Activated T-cell treated with anti-CD3 and anti-CD28 coated beads for 1 hour (primary cell): ENCODE measurements at regions not wholly inside any gene's neighbourhood (a gene's known extent, or its start where the extent isn't known, plus 50 kb on each side); places are given as distances from the start of the nearest gene placed in this dataset.

Experiments used
- DNase-seq: peaks from one replicate; pipeline ENCODE4 v3.0.0-alpha.2; 2020; ENCODE audit warnings: low read depth

- no peak for DNase-seq
Measured at GRCh38 chr2:234635284-234635683, 138.4 kb upstream of the ARL4C start.

DNA sequence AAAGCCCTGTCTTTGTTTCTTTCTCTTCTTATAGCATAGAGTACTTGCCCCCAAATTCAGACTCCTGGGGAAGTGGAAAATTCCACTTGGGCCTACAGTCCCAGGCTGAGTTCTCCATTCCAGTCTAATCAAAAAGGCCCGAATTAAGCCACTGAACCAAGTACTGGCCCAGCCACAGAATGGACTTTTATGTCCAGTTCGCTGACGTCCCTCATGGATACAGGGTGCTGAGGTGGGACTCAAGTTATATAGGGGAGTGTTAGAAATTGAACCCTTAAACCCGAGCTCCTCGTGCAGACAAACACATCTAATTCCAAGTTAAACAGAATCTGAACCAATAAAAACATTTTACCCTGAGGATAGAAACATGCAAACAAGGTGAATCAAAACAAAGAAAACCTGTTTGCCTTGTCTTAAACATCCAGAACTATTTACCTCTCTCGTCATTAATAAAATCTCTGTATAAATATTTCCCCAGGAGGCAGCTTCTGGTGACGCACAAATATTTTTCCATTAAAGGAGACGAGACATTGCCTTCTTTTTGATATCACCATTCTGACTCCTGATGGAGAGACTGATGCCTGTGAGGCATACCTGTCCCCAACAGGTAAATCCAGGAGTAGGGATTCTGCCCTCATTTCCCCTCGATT is 136.8 kb upstream of the ARL4C start:
- no peak for DNase-seq

GRCh38 chr2:234632527-234633391 is 135.9 kb upstream of the ARL4C start:
- no peak for DNase-seq

DNA sequence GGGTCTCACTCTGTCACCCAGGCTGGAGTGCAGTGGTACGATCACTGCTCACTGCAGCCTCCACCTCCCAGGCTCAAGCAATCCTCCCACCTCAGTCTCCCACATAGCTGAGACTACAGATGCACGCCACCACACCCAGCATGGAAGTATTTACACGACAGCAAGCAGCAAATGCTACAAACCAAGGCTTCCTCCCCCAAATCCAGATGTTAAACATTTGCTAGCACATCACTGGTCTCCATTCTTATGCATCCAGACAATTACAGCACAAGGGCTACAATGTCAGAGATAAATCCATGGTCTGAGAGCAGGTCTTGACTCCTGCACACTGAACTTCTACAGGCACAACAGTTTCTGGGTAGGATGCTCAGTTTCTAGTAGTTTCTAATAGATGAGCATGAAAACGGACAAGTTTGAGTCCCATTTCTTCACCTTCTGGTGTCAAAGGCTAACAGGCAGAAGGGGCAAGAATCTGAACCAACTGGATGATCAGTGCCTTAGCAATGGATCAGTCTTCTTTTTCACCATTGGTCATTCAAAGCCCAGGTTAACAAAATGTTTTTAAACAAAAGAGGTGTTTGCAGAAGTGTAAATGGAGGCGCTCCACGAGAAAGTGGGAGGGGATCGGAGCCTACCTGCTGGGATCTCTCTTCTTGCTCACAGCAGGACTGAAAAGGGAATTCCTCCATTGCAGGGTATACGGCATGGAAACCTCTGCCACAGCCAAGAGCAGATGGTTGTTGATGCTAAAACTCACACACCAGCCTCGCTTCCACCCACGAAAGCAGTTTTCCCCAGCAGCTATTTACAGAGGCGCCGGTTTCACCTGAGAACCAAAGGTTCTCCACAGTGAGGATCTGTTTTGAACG is 135.0 kb upstream of the ARL4C start:
- DNase-seq, result no peak

GRCh38 chr2:234630801-234631261 is 133.9 kb upstream of the ARL4C start:
- no peak for DNase-seq

DNA sequence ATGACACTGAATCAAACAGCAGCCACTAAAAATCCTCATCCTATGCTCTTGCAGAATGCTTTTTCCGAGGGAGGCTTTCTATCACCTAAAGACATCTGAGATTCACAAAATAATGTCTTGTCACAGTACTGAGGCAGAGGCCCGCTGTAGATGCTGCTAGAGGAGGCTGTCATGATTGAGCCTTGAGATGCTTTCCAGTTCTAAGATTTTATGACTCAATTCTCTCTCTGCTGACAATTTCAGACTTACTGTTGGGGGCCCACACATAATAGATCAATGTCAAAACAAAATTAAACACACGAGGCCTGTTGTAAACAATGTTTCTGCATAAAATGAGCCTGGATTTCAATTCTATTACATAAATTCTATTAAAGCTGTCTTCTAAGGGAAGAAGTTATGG is 132.7 kb upstream of the ARL4C start:
- DNase-seq, result no peak

DNA sequence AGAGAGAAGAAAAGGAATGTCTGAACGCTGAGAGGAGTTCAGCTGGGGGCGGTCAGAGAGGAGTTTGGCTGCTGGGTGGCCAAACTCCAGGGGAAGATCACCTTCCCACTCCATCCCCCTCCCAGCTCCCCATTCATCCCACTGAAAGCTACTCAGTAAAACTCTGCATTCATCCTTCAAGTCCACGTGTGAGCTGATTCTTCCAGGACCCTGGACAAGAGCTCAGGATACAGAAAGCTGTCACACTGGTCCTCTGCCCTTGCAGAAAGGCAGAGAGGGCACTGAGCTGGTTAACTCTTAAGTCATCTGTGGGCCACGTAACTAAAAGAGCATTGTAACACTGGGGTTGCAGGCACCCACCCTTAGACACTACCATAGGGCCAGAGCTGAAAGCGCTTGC is 132.1 kb upstream of the ARL4C start:
- DNase-seq, result no peak

GRCh38 chr2:234627308-234627707 is 130.4 kb upstream of the ARL4C start:
- DNase-seq, result no peak

- no peak for DNase-seq
Measured at GRCh38 chr2:234626566-234627130, 129.8 kb upstream of the ARL4C start.

GRCh38 chr2:234625626-234626250 is 128.9 kb upstream of the ARL4C start:
- no peak for DNase-seq

GRCh38 chr2:234623521-234623991 is 126.7 kb upstream of the ARL4C start:
- no peak for DNase-seq

DNA sequence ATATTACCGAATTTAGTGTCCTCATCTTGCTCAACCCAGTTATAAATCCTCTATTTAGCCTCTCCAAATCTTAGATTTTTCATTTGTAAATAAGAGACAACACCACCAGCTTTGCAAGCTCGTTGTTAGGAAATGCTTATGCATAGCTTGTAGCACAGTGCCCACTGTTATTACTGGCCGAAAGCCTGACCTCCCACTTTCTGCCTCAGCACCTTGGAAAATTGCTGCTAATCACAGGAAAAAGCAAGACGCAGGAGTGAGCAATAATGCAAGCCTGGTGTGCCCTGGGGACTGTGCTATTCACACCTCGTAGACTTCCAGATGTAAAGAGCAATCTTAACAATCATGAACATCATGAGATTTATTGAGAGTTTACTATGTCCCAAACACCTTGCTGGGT is 124.2 kb upstream of the ARL4C start:
- DNase-seq, result no peak

DNA sequence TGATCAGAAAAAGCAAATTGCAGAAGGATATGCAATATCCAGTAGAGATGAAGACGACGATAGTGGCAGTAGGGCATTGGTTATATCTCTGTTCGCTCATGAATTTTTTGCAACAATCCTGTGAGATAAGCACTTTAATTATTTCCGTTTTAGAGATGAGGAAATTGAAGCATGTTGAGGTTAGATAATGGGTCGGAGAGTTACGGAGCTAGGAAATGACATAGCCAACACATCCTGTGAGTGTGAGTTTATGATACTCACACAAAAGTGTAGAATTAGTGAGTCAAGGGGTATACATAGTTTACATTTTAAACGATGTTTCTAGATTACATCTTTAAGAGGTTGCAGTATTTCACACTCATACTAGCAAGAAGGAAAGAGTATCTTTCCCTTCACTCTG is 123.1 kb upstream of the ARL4C start:
- DNase-seq, result no peak

DNA sequence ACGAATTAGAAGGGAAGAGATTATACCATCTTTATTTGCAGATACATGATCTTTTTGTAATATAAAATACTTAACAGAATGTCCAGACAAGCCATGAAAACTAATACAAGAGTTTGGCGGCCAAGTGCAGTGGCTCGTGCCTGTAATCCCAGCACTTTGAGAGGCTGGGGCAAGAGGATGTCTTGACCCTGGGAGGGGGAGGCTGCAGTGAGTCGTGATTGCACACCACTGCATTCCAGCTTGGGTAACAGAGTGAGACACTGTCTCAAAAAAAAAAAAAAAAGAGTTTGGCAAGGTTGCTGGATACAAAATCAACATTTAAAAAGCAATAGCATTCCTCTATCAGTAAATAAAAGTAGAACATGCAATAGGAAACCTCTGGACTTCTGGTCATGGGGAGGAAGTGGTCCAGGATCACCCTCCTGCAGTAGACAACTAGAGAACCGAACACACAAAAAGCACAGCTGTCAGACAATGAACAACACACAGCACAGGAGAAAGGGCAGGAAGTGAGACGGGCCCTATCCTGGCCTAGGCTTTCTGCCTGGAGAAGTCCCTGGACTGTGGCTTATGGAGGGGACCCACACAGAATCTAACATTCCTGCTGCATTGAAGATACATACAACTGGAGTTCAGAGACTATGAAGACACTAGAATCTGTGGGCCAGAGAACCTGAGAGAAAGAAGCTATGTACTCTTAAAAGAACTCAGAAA is 118.9 kb upstream of the ARL4C start:
- no peak for DNase-seq

GRCh38 chr2:234611209-234611608 is 114.3 kb upstream of the ARL4C start:
- no peak for DNase-seq

DNA sequence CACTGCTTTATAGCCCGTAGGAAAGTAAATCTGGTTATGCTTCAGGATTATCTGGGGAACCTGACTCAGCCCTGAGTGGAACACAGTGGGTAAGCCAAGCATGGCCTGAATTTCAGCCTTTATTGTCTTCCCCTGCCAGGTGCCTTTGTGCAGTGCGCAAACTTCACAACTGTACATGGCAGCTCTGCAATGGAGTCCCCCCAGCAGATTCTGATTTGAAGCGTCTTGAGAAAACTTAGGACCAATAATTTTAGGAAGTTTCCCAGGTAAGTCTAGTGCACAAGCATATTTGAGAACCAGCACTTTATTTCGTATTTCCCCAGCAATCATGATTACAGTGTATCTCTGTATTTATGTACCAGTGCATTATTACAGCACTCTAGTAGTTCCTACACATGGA is 112.1 kb upstream of the ARL4C start:
- no peak for DNase-seq

GRCh38 chr2:234607691-234608090 is 110.8 kb upstream of the ARL4C start:
- no peak for DNase-seq

DNA sequence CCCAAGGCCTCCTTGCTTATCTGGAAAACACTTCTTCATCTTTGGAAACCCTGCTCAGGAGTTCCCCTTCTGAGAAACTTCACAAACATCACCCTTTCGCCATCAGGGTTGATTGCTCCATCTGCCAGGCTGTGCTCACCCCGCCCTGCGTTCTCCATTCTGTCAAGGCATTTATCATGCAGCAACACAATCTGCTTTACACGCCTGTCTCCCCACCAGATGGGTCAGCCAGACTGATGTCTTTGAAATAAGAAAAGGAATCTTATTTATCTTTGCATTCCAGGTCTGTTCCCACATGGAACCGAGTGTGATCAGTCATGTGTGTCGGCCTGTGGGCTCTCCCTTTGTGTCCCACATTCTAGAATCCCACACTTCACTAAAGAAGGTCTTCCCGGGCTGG is 110.0 kb upstream of the ARL4C start:
- DNase-seq, result no peak

- DNase-seq, result no peak
Measured at GRCh38 chr2:234603619-234604018, 106.7 kb upstream of the ARL4C start.

GRCh38 chr2:234601213-234601612 is 104.3 kb upstream of the ARL4C start:
- DNase-seq, result no peak

DNA sequence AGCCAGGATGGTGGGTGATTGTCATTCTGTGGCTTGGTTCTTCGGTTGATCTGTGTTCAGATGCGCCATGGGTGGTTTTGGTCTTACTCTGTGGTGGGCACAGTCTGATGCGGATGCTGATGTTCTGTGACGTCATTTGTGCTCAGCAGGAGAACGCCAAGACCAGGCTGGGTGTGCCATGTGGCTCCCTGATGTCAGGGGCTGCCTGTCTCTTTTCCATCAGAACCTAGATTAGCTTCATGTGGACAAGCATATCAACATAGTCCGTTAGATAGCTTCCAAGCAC is 100.6 kb upstream of the ARL4C start:
- no peak for DNase-seq
